ENCODE measurements at regions not wholly inside any gene's neighbourhood (a gene's known extent, or its start where the extent isn't known, plus 50 kb on each side); places are given as distances from the start of the nearest gene placed in this dataset.
A peak's percentile ranks its signal among the peaks of the same experiment; 100 is the strongest.

- no peaks in the 10 kb centered on the region for H3K36me3 ChIP-seq (ENCODE audit: control insufficient read depth in 2 of 2, insufficient read depth in 1 of 2, low read length in 2 of 2)
- no peak overlapping the region for H3K4me3 ChIP-seq (ENCODE audit: low read depth, low read length)
- no peaks in the 10 kb centered on the region for H3K9me3 ChIP-seq (ENCODE audit: control insufficient read depth, insufficient read depth, low read depth, low read length)
- ChIA-PET POLR2A (no interaction called here), CTCF (no interaction called here)
- peak; percentile 84; the same call in 1 of the 2 replicates for TF ChIP-seq ZNF558 (tag by site-specific recombination; IDR thresholded peaks at IDR 0.05)
- no peak for TF ChIP-seq ZNF629 (tag by site-specific recombination; IDR thresholded peaks at IDR 0.05)
- no peaks in the 10 kb centered on the region for H3K4me1 ChIP-seq (ENCODE audit: control insufficient read depth, insufficient read depth, low read length)
- no peak overlapping the region for H3K27ac ChIP-seq (ENCODE audit: extremely low read depth, low read depth, low read length)
Measured at GRCh38 chr14:23805761-23806160, 147.8 kb upstream of the DHRS4 start.

DNA sequence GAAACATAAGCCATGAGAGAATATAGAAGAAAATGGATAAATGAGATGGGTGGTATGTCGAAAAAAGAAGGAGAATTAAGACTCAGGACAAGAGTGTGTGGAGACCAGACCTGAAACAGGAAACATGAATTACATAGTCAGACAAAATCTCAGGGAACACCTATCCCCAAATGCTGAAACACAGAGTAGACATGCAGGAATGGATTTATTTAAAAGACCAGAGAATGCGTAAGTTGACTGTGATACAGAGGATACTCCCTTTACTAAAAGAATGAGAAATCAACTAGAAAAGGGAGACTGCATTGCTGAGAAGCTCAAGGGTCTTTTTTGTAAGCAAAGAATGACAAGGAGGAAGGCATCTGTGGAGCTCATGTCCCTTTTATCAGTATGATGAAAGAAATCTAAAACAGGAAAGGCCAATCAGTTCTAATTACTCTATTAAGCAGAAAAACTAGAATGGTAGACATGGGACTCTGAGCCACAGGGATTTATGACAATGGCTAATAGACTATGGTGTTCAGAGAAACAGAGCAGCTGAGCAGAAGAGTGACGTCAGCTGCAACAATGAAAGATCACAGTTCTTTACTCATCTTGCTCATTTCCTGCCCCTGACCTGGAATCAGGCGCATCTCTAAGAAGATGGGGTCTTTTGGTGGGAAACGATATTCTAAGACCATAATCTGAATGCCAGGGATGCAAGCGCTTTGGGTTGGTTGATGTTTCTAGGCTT, 138.9 kb upstream of the DHRS4 start:
- Histone ChIP-seq H3K4me1 (ENCODE audit: control insufficient read depth, insufficient read depth, low read length) (no peaks in the 10 kb centered on the region), H3K36me3 (ENCODE audit: control insufficient read depth in 2 of 2, insufficient read depth in 1 of 2, low read length in 2 of 2) (no peaks in the 10 kb centered on the region), H3K27ac (ENCODE audit: extremely low read depth, low read depth, low read length) (no peak overlapping the region), H3K4me3 (ENCODE audit: low read depth, low read length) (no peak overlapping the region), H3K9me3 (ENCODE audit: control insufficient read depth, insufficient read depth, low read depth, low read length) (no peaks in the 10 kb centered on the region)
- CTCF ChIA-PET, result interaction anchor here (0.6 kb wide), 1 partner anchor 116 kb away, joined by 4 read pairs; no protein-coding TSS in a partner anchor
- TF ChIP-seq ZNF114 (tag by site-specific recombination; IDR thresholded peaks at IDR 0.05) (no peak), ZNF626 (tag by site-specific recombination; IDR thresholded peaks at IDR 0.05) (no peak), ZNF121 (tag by site-specific recombination; IDR thresholded peaks at IDR 0.05) (no peak), ZNF514 (tag by site-specific recombination; IDR thresholded peaks at IDR 0.05) (no peak), ZSCAN18 (tag by site-specific recombination; IDR thresholded peaks at IDR 0.05) (no peak), ZFP3 (tag by site-specific recombination; IDR thresholded peaks at IDR 0.05; ENCODE audit: low read depth) (no peak), ZBTB17 (tag by site-specific recombination; IDR thresholded peaks at IDR 0.05) (no peak), ZNF133 (tag by site-specific recombination; IDR thresholded peaks at IDR 0.05) (no peak)
- POLR2A ChIA-PET, result interaction anchor here (1.4 kb wide), 1 partner anchor 15 kb away, joined by 4 read pairs; no protein-coding TSS in a partner anchor

GRCh38 chr14:23816371-23816770, 137.2 kb upstream of the DHRS4 start:
- CTCF ChIA-PET, result no interaction called here

More at GRCh38 chr14:23816371-23816770, 137.2 kb upstream of the DHRS4 start:
- TF ChIP-seq MYNN (tag by site-specific recombination; IDR thresholded peaks at IDR 0.05; ENCODE audit: borderline replicate concordance) (no peak), ZNF626 (tag by site-specific recombination; IDR thresholded peaks at IDR 0.05) (no peak), ZNF423 (tag by site-specific recombination; IDR thresholded peaks at IDR 0.05) (no peak), YY2 (tag by site-specific recombination; IDR thresholded peaks at IDR 0.05) (no peak), ZNF518A (tag by site-specific recombination; conservative IDR thresholded peaks at IDR 0.05; ENCODE audit: low read depth) (no peak), SP3 (tag by site-specific recombination; IDR thresholded peaks at IDR 0.05) (no peak)
- TF ChIP-seq, protein P1, sequence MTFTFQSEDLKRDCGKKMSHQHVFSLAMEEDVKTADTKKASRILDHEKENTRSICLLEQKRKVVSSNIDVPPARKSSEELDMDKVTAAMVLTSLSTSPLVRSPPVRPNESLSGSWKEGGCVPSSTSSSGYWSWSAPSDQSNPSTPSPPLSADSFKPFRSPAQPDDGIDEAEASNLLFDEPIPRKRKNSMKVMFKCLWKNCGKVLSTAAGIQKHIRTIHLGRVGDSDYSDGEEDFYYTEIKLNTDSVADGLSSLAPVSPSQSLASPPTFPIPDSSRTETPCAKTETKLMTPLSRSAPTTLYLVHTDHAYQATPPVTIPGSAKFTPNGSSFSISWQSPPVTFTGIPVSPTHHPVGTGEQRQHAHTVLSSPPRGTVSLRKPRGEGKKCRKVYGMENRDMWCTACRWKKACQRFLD (tag by site-specific recombination; IDR thresholded peaks at IDR 0.05), result no peak
- Histone ChIP-seq H3K4me1 (ENCODE audit: control insufficient read depth, insufficient read depth, low read length) (no peaks in the 10 kb centered on the region), H3K9me3 (ENCODE audit: control insufficient read depth, insufficient read depth, low read depth, low read length) (no peaks in the 10 kb centered on the region), H3K36me3 (ENCODE audit: control insufficient read depth in 2 of 2, insufficient read depth in 1 of 2, low read length in 2 of 2) (no peaks in the 10 kb centered on the region), H3K4me3 (ENCODE audit: low read depth, low read length) (no peak overlapping the region), H3K27ac (ENCODE audit: extremely low read depth, low read depth, low read length) (no peak overlapping the region)
- POLR2A ChIA-PET, result no interaction called here
